ENCODE measurements at regions not wholly inside any gene's neighbourhood (a gene's known extent, or its start where the extent isn't known, plus 50 kb on each side); places are given as distances from the start of the nearest gene placed in this dataset.
"Not testable (repeated sequence)": the region's sequence is repeated elsewhere in the genome, so short reads cannot be mapped to it uniquely, and the experiment has no call there.

GRCh38 chr9:78916884-78917283 is 620.0 kb downstream of the PSAT1 start:
- not testable (repeated sequence) for DNase-seq (ENCODE audit: low read depth)

- DNase-seq (ENCODE audit: low read depth), result no peak
Measured at GRCh38 chr9:78918976-78919375, 622.1 kb downstream of the PSAT1 start.

- DNase-seq (ENCODE audit: low read depth), result no peak
Measured at GRCh38 chr9:78919701-78920100, 622.8 kb downstream of the PSAT1 start.

GRCh38 chr9:78921341-78921740 is 624.4 kb downstream of the PSAT1 start:
- DNase-seq (ENCODE audit: low read depth), result no peak

- no peak for DNase-seq (ENCODE audit: low read depth)
Measured at GRCh38 chr9:78923966-78924659, 627.2 kb downstream of the PSAT1 start.

GRCh38 chr9:78927099-78927940 is 630.4 kb downstream of the PSAT1 start:
- DNase-seq (ENCODE audit: low read depth), result no peak

- DNase-seq (ENCODE audit: low read depth), result no peak
Measured at GRCh38 chr9:78928625-78929405, 631.9 kb downstream of the PSAT1 start.

GRCh38 chr9:78930281-78930680 is 633.4 kb downstream of the PSAT1 start:
- no peak for DNase-seq (ENCODE audit: low read depth)

- peak; percentile 94 for DNase-seq (ENCODE audit: low read depth)
Measured at GRCh38 chr9:78932849-78933627, 636.1 kb downstream of the PSAT1 start.

GRCh38 chr9:78934880-78935279 is 636.9 kb upstream of the TLE4 start:
- no peak for DNase-seq (ENCODE audit: low read depth)

- DNase-seq (ENCODE audit: low read depth), result no peak
Measured at GRCh38 chr9:78938821-78939220, 632.9 kb upstream of the TLE4 start.

- DNase-seq (ENCODE audit: low read depth), result no peak
Measured at GRCh38 chr9:78939311-78940065, 632.3 kb upstream of the TLE4 start.

GRCh38 chr9:78940121-78940855 is 631.5 kb upstream of the TLE4 start:
- no peak for DNase-seq (ENCODE audit: low read depth)

GRCh38 chr9:78954286-78954685 is 617.5 kb upstream of the TLE4 start:
- DNase-seq (ENCODE audit: low read depth), result no peak

GRCh38 chr9:78958892-78959291 is 612.9 kb upstream of the TLE4 start:
- peak; percentile 34 for DNase-seq (ENCODE audit: low read depth)

GRCh38 chr9:78962156-78962555 is 609.6 kb upstream of the TLE4 start:
- no peak for DNase-seq (ENCODE audit: low read depth)

GRCh38 chr9:78963911-78964310 is 607.9 kb upstream of the TLE4 start:
- no peak for DNase-seq (ENCODE audit: low read depth)

GRCh38 chr9:78967596-78968217 is 604.1 kb upstream of the TLE4 start:
- peak; percentile 45 for DNase-seq (ENCODE audit: low read depth)

GRCh38 chr9:78970375-78970774 is 601.4 kb upstream of the TLE4 start:
- DNase-seq (ENCODE audit: low read depth), result no peak

GRCh38 chr9:78971540-78971939 is 600.2 kb upstream of the TLE4 start:
- no peak for DNase-seq (ENCODE audit: low read depth)
